ENCODE measurements at regions not wholly inside any gene's neighbourhood (a gene's known extent, or its start where the extent isn't known, plus 50 kb on each side); places are given as distances from the start of the nearest gene placed in this dataset.

- no peak for DNase-seq (ENCODE audit: low read depth, low spot score)
- Histone ChIP-seq H3K4me3 (ENCODE audit: low read depth in 2 of 2, low read length in 2 of 2) (no peak overlapping the region), H3K27me3 (ENCODE audit: control insufficient read depth, insufficient read depth, low read length) (no peaks in the 10 kb centered on the region), H3K27ac (ENCODE audit: low read length) (no peak overlapping the region), H3K9me3 (ENCODE audit: control insufficient read depth, insufficient read depth, low read depth, low read length) (no peaks in the 10 kb centered on the region), H3K4me1 (ENCODE audit: control insufficient read depth, insufficient read depth, low read length) (no peaks in the 10 kb centered on the region), H3K36me3 (ENCODE audit: control insufficient read depth, insufficient read depth, low read length) (no peaks in the 10 kb centered on the region)
- intact Hi-C loops (cut with micrococcal nuclease; ENCODE audit: unreplicated experiment): no loop called here
- no TSS peak for BruUV-seq (replicated peaks)
- ATAC-seq: no peak
- TF ChIP-seq CTCF (IDR thresholded peaks at IDR 0.05) (no peak), TCF7L2 (IDR thresholded peaks at IDR 0.05; ENCODE audit: low read depth, low read length) (no peak), SIN3A (IDR thresholded peaks at IDR 0.05; ENCODE audit: borderline replicate concordance, insufficient read depth, low read depth, low read length) (no peak), REST (IDR thresholded peaks at IDR 0.05; ENCODE audit: insufficient read depth in 1 of 2, low read depth in 2 of 2, low read length in 1 of 2) (no peak), POLR2AphosphoS5 (IDR thresholded peaks at IDR 0.05; ENCODE audit: low read depth, low read length) (no peak)
- in situ Hi-C loops (cut with HindIII; ENCODE audit: low pct_unique_long_range_greater_than_20kb, low sequenced_read_pairs): no loop called here
- CTCF ChIA-PET: no interaction called here
- POLR2A ChIA-PET: no interaction called here
Observed at GRCh38 chr4:189313861-189314513, 626.7 kb upstream of the FRG1 start.

GRCh38 chr4:189322426-189322825, 618.2 kb upstream of the FRG1 start:
- ChIA-PET CTCF (no interaction called here), POLR2A (no interaction called here)
- Histone ChIP-seq H3K36me3 (ENCODE audit: control insufficient read depth, insufficient read depth, low read length) (no peaks in the 10 kb centered on the region), H3K4me1 (ENCODE audit: control insufficient read depth, insufficient read depth, low read length) (no peaks in the 10 kb centered on the region), H3K27ac (ENCODE audit: low read length) (no peak overlapping the region), H3K27me3 (ENCODE audit: control insufficient read depth, insufficient read depth, low read length) (no peaks in the 10 kb centered on the region), H3K4me3 (ENCODE audit: low read depth in 2 of 2, low read length in 2 of 2) (no peak overlapping the region), H3K9me3 (ENCODE audit: control insufficient read depth, insufficient read depth, low read depth, low read length) (no peaks in the 10 kb centered on the region)
- TF ChIP-seq SIN3A (IDR thresholded peaks at IDR 0.05; ENCODE audit: borderline replicate concordance, insufficient read depth, low read depth, low read length) (no peak), TCF7L2 (IDR thresholded peaks at IDR 0.05; ENCODE audit: low read depth, low read length) (no peak)
- ATAC-seq (no peak), DNase-seq (ENCODE audit: low read depth, low spot score) (no peak)
- intact Hi-C loops (cut with micrococcal nuclease; ENCODE audit: unreplicated experiment) (no loop called here), in situ Hi-C loops (cut with HindIII; ENCODE audit: low pct_unique_long_range_greater_than_20kb, low sequenced_read_pairs) (no loop called here)
- no TSS peak for BruUV-seq (replicated peaks)

- in situ Hi-C loops (cut with HindIII; ENCODE audit: low pct_unique_long_range_greater_than_20kb, low sequenced_read_pairs): no loop called here
- no peak for DNase-seq (ENCODE audit: low read depth, low spot score)
- Histone ChIP-seq H3K27me3 (ENCODE audit: control insufficient read depth, insufficient read depth, low read length) (no peaks in the 10 kb centered on the region), H3K4me3 (ENCODE audit: low read depth in 2 of 2, low read length in 2 of 2) (no peak overlapping the region), H3K27ac (ENCODE audit: low read length) (no peak overlapping the region), H3K36me3 (ENCODE audit: control insufficient read depth, insufficient read depth, low read length) (no peaks in the 10 kb centered on the region), H3K4me1 (ENCODE audit: control insufficient read depth, insufficient read depth, low read length) (no peaks in the 10 kb centered on the region), H3K9me3 (ENCODE audit: control insufficient read depth, insufficient read depth, low read depth, low read length) (no peaks in the 10 kb centered on the region)
- CTCF ChIA-PET: no interaction called here
- BruUV-seq (replicated peaks): no TSS peak
- POLR2A ChIA-PET: no interaction called here
- no peak for ATAC-seq
- intact Hi-C loops (cut with micrococcal nuclease; ENCODE audit: unreplicated experiment): no loop called here
- TF ChIP-seq SIN3A (IDR thresholded peaks at IDR 0.05; ENCODE audit: borderline replicate concordance, insufficient read depth, low read depth, low read length) (no peak), POLR2AphosphoS5 (IDR thresholded peaks at IDR 0.05; ENCODE audit: low read depth, low read length) (no peak), TCF7L2 (IDR thresholded peaks at IDR 0.05; ENCODE audit: low read depth, low read length) (no peak), REST (IDR thresholded peaks at IDR 0.05; ENCODE audit: insufficient read depth in 1 of 2, low read depth in 2 of 2, low read length in 1 of 2) (no peak), CTCF (IDR thresholded peaks at IDR 0.05) (no peak)
Observed at GRCh38 chr4:189341881-189342280, 598.8 kb upstream of the FRG1 start.
